ENCODE measurements at regions not wholly inside any gene's neighbourhood (a gene's known extent, or its start where the extent isn't known, plus 50 kb on each side); places are given as distances from the start of the nearest gene placed in this dataset.

DNA sequence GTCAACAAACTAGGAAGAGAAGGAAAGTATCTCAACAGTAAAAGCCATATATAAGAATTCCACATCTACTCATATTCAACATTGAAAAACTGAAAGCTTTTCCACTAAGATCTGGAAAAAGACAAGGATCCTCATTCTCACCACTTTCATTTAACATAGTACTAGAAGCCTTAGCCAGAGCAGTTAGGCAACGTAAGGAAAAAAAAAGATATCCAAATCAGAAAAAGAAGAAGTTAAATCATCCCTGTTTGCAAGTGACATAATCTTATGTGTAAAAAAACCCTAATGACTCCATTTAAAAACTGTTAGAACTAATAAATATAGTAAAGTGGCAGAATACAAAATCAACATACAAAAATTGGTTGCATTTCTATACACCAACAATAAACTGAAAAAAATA lies 426.2 kb downstream of the BCAT1 start:
- Histone ChIP-seq H4K20me1 (ENCODE audit: insufficient read depth, poor library complexity, severe bottlenecking) (no peaks in the 10 kb centered on the region), H3K27ac (no peak overlapping the region), H3K79me2 (peaks cover 59% of the 10 kb centered on the region), H3K4me2 (no peak overlapping the region), H3K4me3 (no peak overlapping the region), H2AFZ (no peak overlapping the region), H3K27me3 (no peaks in the 10 kb centered on the region), H3K9me3 (ENCODE audit: low read depth) (peaks cover 7% of the 10 kb centered on the region), H3K9me2 (replicated peaks; ENCODE audit: insufficient read depth) (no peaks in the 10 kb centered on the region), H3K4me1 (ENCODE audit: insufficient read depth) (no peaks in the 10 kb centered on the region), H3K36me3 (replicated peaks; ENCODE audit: insufficient read depth, low read depth) (no peaks in the 10 kb centered on the region)
- DNase-seq (ENCODE audit: low spot score): no peak
- no peak for TF ChIP-seq EZH2phosphoT487 (IDR thresholded peaks at IDR 0.05; ENCODE audit: low read depth, severe bottlenecking, unreplicated experiment)
- no peak for TF ChIP-seq EZH2 (IDR thresholded peaks at IDR 0.05; ENCODE audit: borderline replicate concordance)
- TF ChIP-seq, protein P1, sequence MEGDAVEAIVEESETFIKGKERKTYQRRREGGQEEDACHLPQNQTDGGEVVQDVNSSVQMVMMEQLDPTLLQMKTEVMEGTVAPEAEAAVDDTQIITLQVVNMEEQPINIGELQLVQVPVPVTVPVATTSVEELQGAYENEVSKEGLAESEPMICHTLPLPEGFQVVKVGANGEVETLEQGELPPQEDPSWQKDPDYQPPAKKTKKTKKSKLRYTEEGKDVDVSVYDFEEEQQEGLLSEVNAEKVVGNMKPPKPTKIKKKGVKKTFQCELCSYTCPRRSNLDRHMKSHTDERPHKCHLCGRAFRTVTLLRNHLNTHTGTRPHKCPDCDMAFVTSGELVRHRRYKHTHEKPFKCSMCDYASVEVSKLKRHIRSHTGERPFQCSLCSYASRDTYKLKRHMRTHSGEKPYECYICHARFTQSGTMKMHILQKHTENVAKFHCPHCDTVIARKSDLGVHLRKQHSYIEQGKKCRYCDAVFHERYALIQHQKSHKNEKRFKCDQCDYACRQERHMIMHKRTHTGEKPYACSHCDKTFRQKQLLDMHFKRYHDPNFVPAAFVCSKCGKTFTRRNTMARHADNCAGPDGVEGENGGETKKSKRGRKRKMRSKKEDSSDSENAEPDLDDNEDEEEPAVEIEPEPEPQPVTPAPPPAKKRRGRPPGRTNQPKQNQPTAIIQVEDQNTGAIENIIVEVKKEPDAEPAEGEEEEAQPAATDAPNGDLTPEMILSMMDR (IDR thresholded peaks at IDR 0.05; ENCODE audit: poor library complexity): no peak
- 84% methylated on average over 1 of the region's 1 CpG for WGBS (ENCODE audit: low lambda C conversion rate, missing lambda C conversion rate)

DNA sequence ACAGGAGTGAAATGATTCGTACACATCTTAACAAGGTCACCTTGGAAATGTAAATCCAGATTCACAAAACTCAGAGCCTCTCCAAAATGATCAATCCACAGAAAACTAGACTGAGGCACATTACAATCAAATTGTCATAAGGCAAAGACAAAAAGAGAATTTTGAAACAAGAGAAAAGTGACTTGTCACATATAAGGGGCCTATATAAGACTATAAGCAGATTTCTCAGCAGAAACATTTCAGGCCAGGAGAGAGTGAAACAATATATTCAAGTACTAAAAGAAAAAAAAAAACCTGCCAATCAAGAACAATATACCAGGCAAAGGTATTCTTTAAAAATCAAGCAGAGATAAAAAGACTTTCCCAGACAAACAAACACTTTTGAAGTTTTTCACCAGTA lies 429.1 kb downstream of the BCAT1 start:
- H3K36me3 ChIP-seq (replicated peaks; ENCODE audit: insufficient read depth, low read depth): no peaks in the 10 kb centered on the region
- no peak overlapping the region for H3K4me2 ChIP-seq
- WGBS (ENCODE audit: low lambda C conversion rate, missing lambda C conversion rate): 100% methylated on average over 1 of the region's 1 CpG
- H3K9me2 ChIP-seq (replicated peaks; ENCODE audit: insufficient read depth): no peaks in the 10 kb centered on the region
- H3K4me3 ChIP-seq: no peak overlapping the region
- peaks cover 7% of the 10 kb centered on the region for H3K9me3 ChIP-seq (ENCODE audit: low read depth)
- no peak overlapping the region for H3K27ac ChIP-seq
- no peak overlapping the region for H2AFZ ChIP-seq
- no peaks in the 10 kb centered on the region for H3K4me1 ChIP-seq (ENCODE audit: insufficient read depth)
- no peak for DNase-seq (ENCODE audit: low spot score)
- H4K20me1 ChIP-seq (ENCODE audit: insufficient read depth, poor library complexity, severe bottlenecking): no peaks in the 10 kb centered on the region
- no peak for TF ChIP-seq EZH2 (IDR thresholded peaks at IDR 0.05; ENCODE audit: borderline replicate concordance)
- TF ChIP-seq, protein P1 (IDR thresholded peaks at IDR 0.05; ENCODE audit: poor library complexity): no peak
- no peak for TF ChIP-seq EZH2phosphoT487 (IDR thresholded peaks at IDR 0.05; ENCODE audit: low read depth, severe bottlenecking, unreplicated experiment)
- peaks cover 61% of the 10 kb centered on the region for H3K79me2 ChIP-seq
- H3K27me3 ChIP-seq: no peaks in the 10 kb centered on the region

DNA sequence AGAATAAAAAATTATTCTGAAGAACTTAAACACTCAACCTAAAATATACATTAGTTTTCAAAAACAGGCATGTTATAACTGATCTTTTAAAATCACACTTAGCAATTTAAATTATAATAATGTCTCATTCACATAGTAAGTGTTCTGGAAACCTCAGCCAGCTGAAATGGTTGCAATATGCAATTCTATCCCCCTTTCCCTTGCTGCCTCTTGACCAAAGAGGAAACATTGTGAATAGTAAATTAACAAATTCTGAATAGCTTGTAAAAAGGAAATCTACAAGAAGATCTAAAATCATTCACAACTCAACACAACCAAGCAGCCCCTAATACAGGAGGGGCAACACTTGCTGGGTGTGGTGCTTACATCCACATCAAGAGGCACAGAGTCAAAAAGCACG lies 431.9 kb downstream of the BCAT1 start:
- TF ChIP-seq, protein P1 (IDR thresholded peaks at IDR 0.05; ENCODE audit: poor library complexity): no peak
- TF ChIP-seq EZH2phosphoT487 (IDR thresholded peaks at IDR 0.05; ENCODE audit: low read depth, severe bottlenecking, unreplicated experiment) (no peak), EZH2 (IDR thresholded peaks at IDR 0.05; ENCODE audit: borderline replicate concordance) (no peak)
- H4K20me1 ChIP-seq (ENCODE audit: insufficient read depth, poor library complexity, severe bottlenecking): no peaks in the 10 kb centered on the region
- H3K27ac ChIP-seq: no peak overlapping the region

More for the DNA sequence above, 431.9 kb downstream of the BCAT1 start:
- no peak for DNase-seq (ENCODE audit: low spot score)
- Histone ChIP-seq H3K36me3 (replicated peaks; ENCODE audit: insufficient read depth, low read depth) (no peaks in the 10 kb centered on the region), H2AFZ (no peak overlapping the region), H3K4me3 (no peak overlapping the region), H3K9me2 (replicated peaks; ENCODE audit: insufficient read depth) (no peaks in the 10 kb centered on the region), H3K27me3 (no peaks in the 10 kb centered on the region), H3K9me3 (ENCODE audit: low read depth) (peaks cover 7% of the 10 kb centered on the region), H3K4me1 (ENCODE audit: insufficient read depth) (no peaks in the 10 kb centered on the region), H3K79me2 (peaks cover 37% of the 10 kb centered on the region), H3K4me2 (no peak overlapping the region)
- 87% methylated on average over 1 of the region's 1 CpG for WGBS (ENCODE audit: low lambda C conversion rate, missing lambda C conversion rate)
